Esophagus muscularis mucosa (tissue), 3 donors: ENCODE measurements at regions not wholly inside any gene's neighbourhood (a gene's known extent, or its start where the extent isn't known, plus 50 kb on each side); places are given as distances from the start of the nearest gene placed in this dataset.

Experiments used
- POLR2A ChIP-seq: fragments of 450-650 bp; IDR thresholded peaks from one replicate; pipeline ENCODE4 v1.6.1; 2017; ENCODE audit warnings: antibody characterized with exemption, moderate library complexity, mild to moderate bottlenecking, low read depth
- POLR2AphosphoS5 ChIP-seq, 2 donors: sonication (generic); formaldehyde crosslinking; IDR thresholded peaks; one replicate each; pipeline ENCODE4 v1.6.1; 2017; ENCODE audit warnings: antibody characterized with exemption in 2 of 2
- TF ChIP-seq, protein P1 (sequence below), 3 experiments: fragments of 200-600 bp in 2 of 3; fragments of 450-650 bp in 1 of 3; sonication (generic) in 2 of 3; IDR thresholded peaks; one replicate each; pipeline ENCODE4 v1.5.1; 2017 to 2019; ENCODE audit warnings: antibody characterized with exemption in 3 of 3, mild to moderate bottlenecking in 2 of 3, moderate library complexity in 1 of 3

DNA sequence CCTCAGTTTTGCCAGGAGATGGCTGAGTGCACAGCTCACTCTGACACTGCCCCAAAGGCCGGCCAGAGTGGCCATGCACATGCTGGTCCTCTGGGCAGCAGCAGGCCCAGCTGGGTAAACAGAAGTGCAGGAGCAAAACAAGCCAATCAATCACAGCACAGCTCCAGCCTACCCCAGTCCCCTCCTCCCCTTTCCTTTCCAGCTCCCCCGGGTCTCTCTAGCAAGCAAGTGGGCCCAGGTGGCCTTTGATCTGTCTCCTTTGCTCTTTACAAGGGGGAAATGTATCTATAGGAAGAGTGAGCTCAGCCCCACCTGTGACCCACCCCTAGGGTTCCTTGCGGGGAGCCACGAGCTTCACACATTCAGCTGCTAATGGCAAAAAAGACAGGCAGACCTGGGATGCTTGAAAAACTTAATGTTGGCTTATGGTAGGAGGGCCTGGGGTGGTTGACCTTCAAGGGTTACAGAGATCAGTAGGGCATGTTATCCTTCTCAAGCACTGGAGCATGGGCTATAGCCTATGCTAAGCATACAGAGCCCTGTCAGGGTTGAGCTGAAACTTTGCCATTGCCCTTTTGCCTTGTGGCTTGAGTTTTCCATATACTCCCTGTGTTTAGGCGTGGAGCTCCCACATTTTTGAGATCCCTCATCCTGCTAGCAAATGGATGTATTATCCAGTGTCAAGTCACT is 57.8 kb upstream of the PLAC1 start:
- TF ChIP-seq POLR2AphosphoS5 (IDR thresholded peaks at IDR 0.05): no peak
- TF ChIP-seq POLR2A: no peak
- TF ChIP-seq, protein P1, sequence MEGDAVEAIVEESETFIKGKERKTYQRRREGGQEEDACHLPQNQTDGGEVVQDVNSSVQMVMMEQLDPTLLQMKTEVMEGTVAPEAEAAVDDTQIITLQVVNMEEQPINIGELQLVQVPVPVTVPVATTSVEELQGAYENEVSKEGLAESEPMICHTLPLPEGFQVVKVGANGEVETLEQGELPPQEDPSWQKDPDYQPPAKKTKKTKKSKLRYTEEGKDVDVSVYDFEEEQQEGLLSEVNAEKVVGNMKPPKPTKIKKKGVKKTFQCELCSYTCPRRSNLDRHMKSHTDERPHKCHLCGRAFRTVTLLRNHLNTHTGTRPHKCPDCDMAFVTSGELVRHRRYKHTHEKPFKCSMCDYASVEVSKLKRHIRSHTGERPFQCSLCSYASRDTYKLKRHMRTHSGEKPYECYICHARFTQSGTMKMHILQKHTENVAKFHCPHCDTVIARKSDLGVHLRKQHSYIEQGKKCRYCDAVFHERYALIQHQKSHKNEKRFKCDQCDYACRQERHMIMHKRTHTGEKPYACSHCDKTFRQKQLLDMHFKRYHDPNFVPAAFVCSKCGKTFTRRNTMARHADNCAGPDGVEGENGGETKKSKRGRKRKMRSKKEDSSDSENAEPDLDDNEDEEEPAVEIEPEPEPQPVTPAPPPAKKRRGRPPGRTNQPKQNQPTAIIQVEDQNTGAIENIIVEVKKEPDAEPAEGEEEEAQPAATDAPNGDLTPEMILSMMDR (IDR thresholded peaks at IDR 0.05): no peak
